Tibial nerve (tissue), 4 donors: ENCODE measurements at regions not wholly inside any gene's neighbourhood (a gene's known extent, or its start where the extent isn't known, plus 50 kb on each side); places are given as distances from the start of the nearest gene placed in this dataset.

Source experiments
- DNase-seq, 2 donors: peaks; one replicate each; pipeline ENCODE4 v3.0.0-alpha.2; 2019; ENCODE audit warnings: low spot score in 2 of 2
- H3K27ac ChIP-seq, 4 donors: fragments of 200-600 bp; sonication (generic) in 3 of 4; one replicate each; pipeline ENCODE4 v1.5.1; 2017 to 2019; ENCODE audit warnings: mild to moderate bottlenecking in 1 of 4
- H3K27me3 ChIP-seq, 2 donors: fragments of 200-600 bp; sonication (generic) in 1 of 2; one replicate each; pipeline versions ENCODE4 v1.5.1 to v1.6.0; 2017 to 2019
- H3K36me3 ChIP-seq, 3 donors: fragments of 200-600 bp; sonication (generic); one replicate each; pipeline ENCODE4 v1.5.1; 2018 to 2019
- H3K4me1 ChIP-seq, 4 donors: fragments of 200-600 bp; sonication (generic) in 3 of 4; one replicate each; pipeline ENCODE4 v1.5.1; 2017 to 2019
- H3K4me3 ChIP-seq, 4 donors: fragments of 200-600 bp; sonication (generic) in 3 of 4; one replicate each; pipeline ENCODE4 v1.5.1; 2017 to 2019; ENCODE audit warnings: mild to moderate bottlenecking in 1 of 4, moderate library complexity in 1 of 4
- H3K9me3 ChIP-seq, 4 donors: fragments of 200-600 bp; sonication (generic) in 3 of 4; one replicate each; pipeline ENCODE4 v1.5.1; 2017 to 2019
- CTCF ChIP-seq, 5 experiments: fragments of 200-600 bp in 3 of 5; fragments of 450-650 bp in 2 of 5; sonication (generic) in 3 of 5; IDR thresholded peaks; one replicate each; pipeline ENCODE4 v1.5.1; 2016 to 2019; ENCODE audit warnings: antibody characterized with exemption in 5 of 5, mild to moderate bottlenecking in 3 of 5, moderate library complexity in 2 of 5
- EP300 ChIP-seq, 2 donors: sonication (generic); formaldehyde crosslinking; IDR thresholded peaks; one replicate each; pipeline ENCODE4 v1.6.1; 2017; ENCODE audit warnings: antibody characterized with exemption in 2 of 2, mild to moderate bottlenecking in 1 of 2
- POLR2A ChIP-seq, 2 donors: fragments of 450-650 bp; IDR thresholded peaks; one replicate each; pipeline ENCODE4 v1.6.1; 2017; ENCODE audit warnings: antibody characterized with exemption in 2 of 2, mild to moderate bottlenecking in 2 of 2, moderate library complexity in 2 of 2
- WGBS, 2 donors: methylation state at CpG; one replicate each; pipeline ENCODE4 v1.1.5; 2018; 5-methylcytosine and 5-hydroxymethylcytosine counted together

- Histone ChIP-seq H3K27me3 (no peaks in the 10 kb centered on the region), H3K9me3 (peaks cover 0 to 3% (median 0%) of the 10 kb centered on the region in 4 donors), H3K27ac (no peak overlapping the region), H3K36me3 (no peaks in the 10 kb centered on the region), H3K4me1 (no peaks in the 10 kb centered on the region), H3K4me3 (no peak overlapping the region)
- TF ChIP-seq POLR2A (IDR thresholded peaks at IDR 0.05) (no peak), CTCF (IDR thresholded peaks at IDR 0.05) (no peak), EP300 (IDR thresholded peaks at IDR 0.05) (no peak)
- WGBS, 2 donors: 83 to 95% methylated on average over 1 of the region's 1 CpG
- DNase-seq: no peak
Observed at GRCh38 chr1:238177351-238177750, 286.6 kb upstream of the ZP4 start.

GRCh38 chr1:238176441-238176840 lies 285.7 kb upstream of the ZP4 start:
- TF ChIP-seq EP300 (IDR thresholded peaks at IDR 0.05) (no peak), POLR2A (IDR thresholded peaks at IDR 0.05) (no peak), CTCF (IDR thresholded peaks at IDR 0.05) (no peak)
- DNase-seq: no peak
- H3K27me3 ChIP-seq: no peaks in the 10 kb centered on the region
- no peaks in the 10 kb centered on the region for H3K4me1 ChIP-seq
- H3K9me3 ChIP-seq: no peaks in the 10 kb centered on the region
- H3K27ac ChIP-seq: no peak overlapping the region
- no peak overlapping the region for H3K4me3 ChIP-seq
- WGBS, 2 donors: 91% methylated on average over 2 of the region's 2 CpGs
- H3K36me3 ChIP-seq: no peaks in the 10 kb centered on the region

- Histone ChIP-seq H3K4me3 (no peak overlapping the region), H3K4me1 (no peaks in the 10 kb centered on the region), H3K27ac (no peak overlapping the region), H3K36me3 (no peaks in the 10 kb centered on the region), H3K9me3 (no peaks in the 10 kb centered on the region), H3K27me3 (no peaks in the 10 kb centered on the region)
- 63 to 69% methylated on average over 2 of the region's 2 CpGs for WGBS, 2 donors
- no peak for DNase-seq
- TF ChIP-seq POLR2A (IDR thresholded peaks at IDR 0.05) (no peak), CTCF (IDR thresholded peaks at IDR 0.05) (no peak), EP300 (IDR thresholded peaks at IDR 0.05) (no peak)
Observed at GRCh38 chr1:238171985-238172384, 281.3 kb upstream of the ZP4 start.

GRCh38 chr1:238161955-238162354 lies 271.2 kb upstream of the ZP4 start:
- H3K36me3 ChIP-seq: no peaks in the 10 kb centered on the region

GRCh38 chr1:238153939-238154338 lies 263.2 kb upstream of the ZP4 start:
- DNase-seq: no peak
- Histone ChIP-seq H3K36me3 (no peaks in the 10 kb centered on the region), H3K4me1 (no peaks in the 10 kb centered on the region), H3K27me3 (no peaks in the 10 kb centered on the region), H3K4me3 (no peak overlapping the region), H3K27ac (no peak overlapping the region), H3K9me3 (no peaks in the 10 kb centered on the region)
- WGBS, 2 donors: 63 to 72% methylated on average over 3 of the region's 3 CpGs
- TF ChIP-seq POLR2A (IDR thresholded peaks at IDR 0.05): no peak
- no peak for TF ChIP-seq CTCF (IDR thresholded peaks at IDR 0.05)
- no peak for TF ChIP-seq EP300 (IDR thresholded peaks at IDR 0.05)

More at GRCh38 chr1:238161955-238162354, 271.2 kb upstream of the ZP4 start:
- Histone ChIP-seq H3K27me3 (no peaks in the 10 kb centered on the region), H3K4me1 (no peaks in the 10 kb centered on the region), H3K4me3 (no peak overlapping the region), H3K27ac (no peak overlapping the region), H3K9me3 (peaks cover 0 to 14% (median 4%) of the 10 kb centered on the region in 4 donors)
- TF ChIP-seq CTCF (IDR thresholded peaks at IDR 0.05) (no peak), EP300 (IDR thresholded peaks at IDR 0.05) (no peak), POLR2A (IDR thresholded peaks at IDR 0.05) (no peak)
- no peak for DNase-seq
